ENCODE measurements at regions not wholly inside any gene's neighbourhood (a gene's known extent, or its start where the extent isn't known, plus 50 kb on each side); places are given as distances from the start of the nearest gene placed in this dataset.

DNA sequence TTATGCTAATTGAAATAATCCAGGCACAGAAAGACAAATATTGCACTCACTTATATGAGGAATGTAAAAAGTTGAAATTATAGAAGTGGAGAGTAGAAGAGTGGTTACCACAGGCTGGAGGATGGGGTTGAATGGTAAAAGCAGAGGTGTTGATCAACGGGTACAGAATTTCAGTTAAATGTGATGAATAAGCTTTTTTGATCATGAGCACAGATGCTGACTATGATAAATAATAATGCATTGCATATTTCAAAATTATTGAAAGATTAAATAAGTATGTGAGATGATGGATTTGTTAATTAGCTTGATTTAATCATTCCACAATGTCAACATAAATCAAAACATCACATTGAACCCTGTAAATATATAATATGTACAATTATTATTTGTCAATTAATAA, 213.1 kb downstream of the DCAF12L2 start:
- TF ChIP-seq, protein P1, sequence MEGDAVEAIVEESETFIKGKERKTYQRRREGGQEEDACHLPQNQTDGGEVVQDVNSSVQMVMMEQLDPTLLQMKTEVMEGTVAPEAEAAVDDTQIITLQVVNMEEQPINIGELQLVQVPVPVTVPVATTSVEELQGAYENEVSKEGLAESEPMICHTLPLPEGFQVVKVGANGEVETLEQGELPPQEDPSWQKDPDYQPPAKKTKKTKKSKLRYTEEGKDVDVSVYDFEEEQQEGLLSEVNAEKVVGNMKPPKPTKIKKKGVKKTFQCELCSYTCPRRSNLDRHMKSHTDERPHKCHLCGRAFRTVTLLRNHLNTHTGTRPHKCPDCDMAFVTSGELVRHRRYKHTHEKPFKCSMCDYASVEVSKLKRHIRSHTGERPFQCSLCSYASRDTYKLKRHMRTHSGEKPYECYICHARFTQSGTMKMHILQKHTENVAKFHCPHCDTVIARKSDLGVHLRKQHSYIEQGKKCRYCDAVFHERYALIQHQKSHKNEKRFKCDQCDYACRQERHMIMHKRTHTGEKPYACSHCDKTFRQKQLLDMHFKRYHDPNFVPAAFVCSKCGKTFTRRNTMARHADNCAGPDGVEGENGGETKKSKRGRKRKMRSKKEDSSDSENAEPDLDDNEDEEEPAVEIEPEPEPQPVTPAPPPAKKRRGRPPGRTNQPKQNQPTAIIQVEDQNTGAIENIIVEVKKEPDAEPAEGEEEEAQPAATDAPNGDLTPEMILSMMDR (IDR thresholded peaks at IDR 0.05) = no peak
- TF ChIP-seq POLR2A (IDR thresholded peaks at IDR 0.05) = no peak
